GM23338 (cell line): ENCODE measurements at regions not wholly inside any gene's neighbourhood (a gene's known extent, or its start where the extent isn't known, plus 50 kb on each side); places are given as distances from the start of the nearest gene placed in this dataset.

Source experiments
- CREB1 ChIP-seq: fragments of 250-450 bp; sonication (Bioruptor Pico); IDR thresholded peaks from 2 replicates; pipeline ENCODE4 v1.5.0; 2020; ENCODE audit warnings: low read depth, mild to moderate bottlenecking, moderate library complexity
- EZH2 ChIP-seq: fragments of 200-600 bp; sonication (generic); IDR thresholded peaks from one replicate; pipeline ENCODE4 v1.8.0; 2017; ENCODE audit warnings: antibody characterized with exemption, mild to moderate bottlenecking, low read depth; ENCODE audit not compliant: unreplicated experiment
- EZH2phosphoT487 ChIP-seq: fragments of 200-600 bp; sonication (generic); IDR thresholded peaks from one replicate; pipeline ENCODE4 v1.8.1; 2018; ENCODE audit warnings: antibody characterized with exemption; ENCODE audit not compliant: unreplicated experiment
- JUNB ChIP-seq: IDR thresholded peaks from one replicate; pipeline ENCODE4 v1.6.1; 2016; ENCODE audit warnings: antibody characterized with exemption; ENCODE audit not compliant: unreplicated experiment
- POLR2AphosphoS5 ChIP-seq: IDR thresholded peaks from 2 replicates; pipeline ENCODE4 v1.6.1; 2016; ENCODE audit warnings: antibody characterized with exemption, low read depth
- REST ChIP-seq: IDR thresholded peaks from one replicate; pipeline ENCODE4 v1.6.1; 2018; ENCODE audit warnings: antibody characterized with exemption; ENCODE audit not compliant: unreplicated experiment
- STAT1 ChIP-seq: IDR thresholded peaks from one replicate; pipeline ENCODE4 v1.6.1; 2016; ENCODE audit warnings: antibody characterized with exemption; ENCODE audit not compliant: unreplicated experiment
- ZNF114 ChIP-seq: fragments of 250-450 bp; sonication (Bioruptor Pico); IDR thresholded peaks from 2 replicates; pipeline ENCODE4 v1.5.0; 2020; ENCODE audit warnings: mild to moderate bottlenecking, moderate library complexity
- ZNF462 ChIP-seq: fragments of 250-450 bp; sonication (Bioruptor Pico); IDR thresholded peaks from 2 replicates; pipeline ENCODE4 v1.5.0; 2020; ENCODE audit warnings: mild to moderate bottlenecking, moderate library complexity
- TF ChIP-seq, protein P1 (sequence below), 2 experiments: fragments of 200-600 bp in 1 of 2; sonication (generic) in 1 of 2; conservative IDR thresholded peaks; 2 replicates each; pipeline versions ENCODE4 v1.5.1 to v1.6.1; 2016 to 2017; ENCODE audit warnings: antibody characterized with exemption in 2 of 2, low read depth in 2 of 2, mild to moderate bottlenecking in 2 of 2, moderate library complexity in 1 of 2
- TF ChIP-seq, protein P2 (sequence below): IDR thresholded peaks from 2 replicates; pipeline ENCODE4 v1.6.1; 2016; ENCODE audit warnings: antibody characterized with exemption

DNA sequence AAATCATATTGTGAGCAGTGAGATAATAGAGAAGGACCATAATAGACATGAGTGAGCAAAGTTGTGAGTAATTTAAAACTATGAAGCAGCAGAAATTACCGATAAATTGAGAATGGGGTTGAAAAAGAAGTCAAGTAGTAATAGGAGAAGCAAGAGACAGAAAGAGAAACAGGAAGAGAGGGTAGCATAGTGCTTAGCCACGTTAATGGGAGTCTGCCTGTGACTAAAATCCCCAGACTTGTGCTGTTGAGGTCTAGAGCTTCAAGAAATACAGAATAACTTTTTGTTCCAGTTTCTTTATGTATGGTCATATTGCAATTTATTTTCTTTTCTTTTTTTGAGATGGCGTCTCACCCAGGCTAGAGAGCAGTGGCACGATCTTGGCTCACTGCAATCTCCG is 368.7 kb downstream of the METTL15 start:
- TF ChIP-seq, protein P1, sequence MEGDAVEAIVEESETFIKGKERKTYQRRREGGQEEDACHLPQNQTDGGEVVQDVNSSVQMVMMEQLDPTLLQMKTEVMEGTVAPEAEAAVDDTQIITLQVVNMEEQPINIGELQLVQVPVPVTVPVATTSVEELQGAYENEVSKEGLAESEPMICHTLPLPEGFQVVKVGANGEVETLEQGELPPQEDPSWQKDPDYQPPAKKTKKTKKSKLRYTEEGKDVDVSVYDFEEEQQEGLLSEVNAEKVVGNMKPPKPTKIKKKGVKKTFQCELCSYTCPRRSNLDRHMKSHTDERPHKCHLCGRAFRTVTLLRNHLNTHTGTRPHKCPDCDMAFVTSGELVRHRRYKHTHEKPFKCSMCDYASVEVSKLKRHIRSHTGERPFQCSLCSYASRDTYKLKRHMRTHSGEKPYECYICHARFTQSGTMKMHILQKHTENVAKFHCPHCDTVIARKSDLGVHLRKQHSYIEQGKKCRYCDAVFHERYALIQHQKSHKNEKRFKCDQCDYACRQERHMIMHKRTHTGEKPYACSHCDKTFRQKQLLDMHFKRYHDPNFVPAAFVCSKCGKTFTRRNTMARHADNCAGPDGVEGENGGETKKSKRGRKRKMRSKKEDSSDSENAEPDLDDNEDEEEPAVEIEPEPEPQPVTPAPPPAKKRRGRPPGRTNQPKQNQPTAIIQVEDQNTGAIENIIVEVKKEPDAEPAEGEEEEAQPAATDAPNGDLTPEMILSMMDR (conservative IDR thresholded peaks at IDR 0.05; ENCODE audit: low read depth in 2 of 2), result no peak
- TF ChIP-seq POLR2AphosphoS5 (no peak), EZH2 (no peak), CREB1 (CRISPR knock-in tag) (no peak), STAT1 (no peak), EZH2phosphoT487 (no peak), JUNB (no peak), REST (no peak), ZNF114 (CRISPR knock-in tag) (no peak), ZNF462 (no peak)
- TF ChIP-seq, protein P2, sequence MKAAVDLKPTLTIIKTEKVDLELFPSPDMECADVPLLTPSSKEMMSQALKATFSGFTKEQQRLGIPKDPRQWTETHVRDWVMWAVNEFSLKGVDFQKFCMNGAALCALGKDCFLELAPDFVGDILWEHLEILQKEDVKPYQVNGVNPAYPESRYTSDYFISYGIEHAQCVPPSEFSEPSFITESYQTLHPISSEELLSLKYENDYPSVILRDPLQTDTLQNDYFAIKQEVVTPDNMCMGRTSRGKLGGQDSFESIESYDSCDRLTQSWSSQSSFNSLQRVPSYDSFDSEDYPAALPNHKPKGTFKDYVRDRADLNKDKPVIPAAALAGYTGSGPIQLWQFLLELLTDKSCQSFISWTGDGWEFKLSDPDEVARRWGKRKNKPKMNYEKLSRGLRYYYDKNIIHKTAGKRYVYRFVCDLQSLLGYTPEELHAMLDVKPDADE, result no peak
